8988T (cell line): ENCODE measurements at regions not wholly inside any gene's neighbourhood (a gene's known extent, or its start where the extent isn't known, plus 50 kb on each side); places are given as distances from the start of the nearest gene placed in this dataset.

ENCODE experiments used
- DNase-seq: peaks from one replicate; pipeline ENCODE4 v3.0.0; 2011

DNA sequence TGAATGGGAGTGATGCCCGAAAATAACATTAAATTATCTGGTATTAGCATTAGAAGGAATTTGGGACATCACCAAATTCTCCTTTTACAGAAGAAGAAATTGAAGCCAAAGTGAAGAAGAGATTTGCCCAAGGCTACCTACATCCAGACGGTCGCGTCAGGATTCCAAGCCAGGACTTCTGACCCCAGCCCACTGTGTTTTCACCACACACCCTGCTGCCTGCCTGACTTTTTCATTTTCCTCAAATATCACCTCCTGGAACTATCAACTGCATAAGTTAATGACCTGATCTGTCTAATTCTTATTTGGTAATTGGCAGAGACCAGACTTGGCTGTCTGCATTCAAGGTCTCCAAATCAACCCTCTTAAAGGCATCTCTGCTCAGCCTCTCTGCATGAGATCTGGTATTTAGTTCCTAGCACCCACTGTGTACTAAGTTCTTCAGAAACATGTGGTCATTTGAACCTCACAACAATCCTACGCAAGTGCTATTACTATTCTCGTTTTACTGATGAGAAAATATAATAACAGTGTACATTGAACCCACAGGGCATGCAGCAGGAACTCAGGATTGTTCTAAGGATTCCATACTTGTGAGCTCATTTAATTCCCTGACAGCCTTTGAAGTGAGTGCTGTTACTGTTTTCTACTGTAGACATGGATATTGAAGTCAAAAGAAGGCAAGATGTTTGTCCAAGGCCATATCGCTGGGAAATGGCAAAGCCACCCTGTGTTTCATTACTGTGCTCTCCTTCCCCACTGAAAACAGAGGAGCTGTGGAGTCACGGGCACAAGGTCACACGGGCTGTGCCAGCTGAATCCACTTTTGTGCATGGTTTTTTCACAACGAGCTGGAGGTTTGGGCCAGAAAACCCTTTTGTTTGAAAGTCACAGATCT is 195.2 kb upstream of the C1QTNF7 start:
- no peak for DNase-seq

DNA sequence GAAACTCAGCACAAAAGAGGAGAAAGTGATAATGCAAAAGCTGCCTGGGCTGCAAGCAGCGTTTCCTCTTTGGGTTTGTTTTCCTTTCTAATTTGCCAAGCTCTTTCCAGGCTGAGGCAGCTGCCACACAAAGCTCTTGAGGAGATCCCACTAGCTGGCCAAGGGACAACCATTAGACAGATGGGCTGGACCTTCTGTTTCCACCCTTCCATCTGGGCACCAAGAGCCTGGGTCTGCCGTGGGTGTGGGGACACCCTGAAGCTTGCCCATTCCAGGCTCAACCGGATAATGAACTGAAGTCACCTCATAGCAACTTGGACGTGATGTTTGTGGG is 194.6 kb upstream of the C1QTNF7 start:
- DNase-seq, result no peak

DNA sequence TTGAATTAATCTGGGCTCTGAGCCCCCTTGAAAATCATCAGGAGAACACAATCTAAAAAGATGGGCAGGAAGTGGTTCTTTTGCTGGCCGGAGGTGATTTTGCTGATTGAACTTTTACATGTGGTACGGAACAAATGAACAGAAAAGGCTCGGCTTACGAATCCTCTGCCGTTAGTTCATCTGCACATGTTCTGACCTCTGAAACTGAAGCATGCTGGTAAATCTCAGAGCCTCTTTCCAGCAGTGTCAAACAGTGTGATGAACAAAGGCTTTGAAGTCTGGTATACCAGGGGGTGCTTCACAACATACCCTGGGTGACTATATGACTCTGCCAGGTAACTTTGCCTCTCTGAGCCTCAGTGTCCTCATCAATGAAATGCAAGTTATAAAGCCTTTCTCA is 194.2 kb upstream of the C1QTNF7 start:
- DNase-seq, result no peak

DNA sequence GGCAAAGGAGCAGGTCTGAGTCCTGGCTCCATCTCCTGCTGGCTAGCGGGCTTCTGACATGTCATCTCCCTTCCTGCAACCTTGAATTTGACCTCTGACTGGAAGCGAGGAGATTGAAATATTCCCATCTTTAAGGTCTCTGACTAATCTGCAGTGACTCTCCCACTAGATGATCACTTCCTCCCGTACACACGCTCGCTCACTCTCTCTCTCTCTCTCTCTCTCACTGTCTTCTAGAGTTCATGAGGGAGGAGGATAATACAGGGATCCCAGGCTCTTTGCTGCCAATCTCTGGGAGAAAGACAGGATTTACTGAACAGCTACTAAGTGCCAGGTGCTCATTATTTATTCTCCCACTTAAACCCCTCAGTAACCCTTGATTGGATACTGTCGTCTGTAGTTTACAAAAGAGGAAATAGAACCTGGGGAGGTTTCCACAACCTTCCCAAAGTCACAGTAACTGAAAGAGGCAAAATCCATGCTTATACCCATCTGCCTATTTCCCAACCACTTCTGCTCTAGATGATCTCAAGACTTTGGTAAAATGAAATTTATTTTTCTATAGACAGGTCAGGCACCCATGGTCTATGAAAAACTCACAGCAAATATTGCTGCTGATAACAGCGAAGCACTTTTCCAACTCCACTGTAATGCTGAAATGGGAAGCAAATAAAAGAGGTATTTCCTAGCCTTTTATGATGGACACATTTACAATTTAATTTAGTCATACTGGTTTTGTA is 193.5 kb upstream of the C1QTNF7 start:
- no peak for DNase-seq

DNA sequence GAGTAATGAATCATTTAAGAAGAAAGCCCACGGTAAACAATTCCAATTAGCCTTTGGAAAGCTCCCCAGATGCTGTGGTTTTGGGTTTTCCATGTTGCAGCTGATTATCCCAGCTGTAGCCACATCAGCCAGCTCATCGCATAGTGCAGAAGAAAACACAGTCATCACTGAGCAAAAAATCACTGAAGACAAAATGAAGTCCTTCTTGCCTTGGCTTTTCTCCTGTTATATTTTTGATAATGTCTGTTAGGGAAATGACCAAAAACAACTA is 193.0 kb upstream of the C1QTNF7 start:
- no peak for DNase-seq

DNA sequence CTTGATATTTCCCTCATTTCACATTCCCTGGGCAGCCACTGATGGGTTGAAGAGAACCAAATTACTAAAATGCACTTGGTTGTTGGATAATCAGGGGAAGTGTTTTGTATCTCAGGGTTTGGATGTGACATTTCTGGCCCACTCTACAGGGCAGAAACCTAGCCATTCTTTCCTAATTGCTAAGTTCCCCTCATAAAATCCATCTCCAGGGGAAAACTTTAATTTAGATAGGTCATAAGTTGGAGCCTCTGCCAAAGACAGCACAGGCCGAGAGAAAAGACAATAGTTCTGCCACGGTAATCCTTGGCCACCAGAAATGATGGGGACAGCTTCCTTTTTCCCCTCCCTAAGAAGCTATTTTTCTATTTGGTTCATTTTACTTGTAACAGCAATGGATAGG is 192.7 kb upstream of the C1QTNF7 start:
- no peak for DNase-seq

DNA sequence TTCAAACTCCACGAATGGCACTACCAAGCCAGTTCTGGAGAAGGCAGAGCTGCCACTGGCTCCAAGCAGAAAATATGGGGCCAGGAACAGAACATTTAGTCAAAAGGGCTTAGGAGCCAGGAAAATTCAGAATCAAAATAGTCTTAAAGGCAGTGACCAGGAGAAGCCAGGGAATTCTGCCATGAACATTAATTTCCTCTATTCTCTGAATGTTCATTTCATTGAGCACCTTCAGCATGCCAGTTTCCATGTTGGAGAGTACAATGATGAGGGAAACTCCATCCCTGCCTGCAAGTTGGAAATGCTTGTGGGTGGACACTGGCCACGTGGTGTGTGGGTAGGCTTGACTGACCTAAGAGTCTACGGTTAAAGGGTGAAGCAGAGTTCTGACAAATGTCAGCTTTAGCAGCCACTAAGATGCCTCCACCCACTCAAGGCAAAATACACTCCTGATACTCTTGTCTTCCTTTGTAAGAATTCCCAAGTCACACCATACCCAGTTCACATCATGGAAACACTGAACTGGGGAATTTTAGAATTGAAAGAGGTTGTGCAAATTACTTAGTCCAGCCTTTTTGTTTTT is 190.1 kb upstream of the C1QTNF7 start:
- no peak for DNase-seq

DNA sequence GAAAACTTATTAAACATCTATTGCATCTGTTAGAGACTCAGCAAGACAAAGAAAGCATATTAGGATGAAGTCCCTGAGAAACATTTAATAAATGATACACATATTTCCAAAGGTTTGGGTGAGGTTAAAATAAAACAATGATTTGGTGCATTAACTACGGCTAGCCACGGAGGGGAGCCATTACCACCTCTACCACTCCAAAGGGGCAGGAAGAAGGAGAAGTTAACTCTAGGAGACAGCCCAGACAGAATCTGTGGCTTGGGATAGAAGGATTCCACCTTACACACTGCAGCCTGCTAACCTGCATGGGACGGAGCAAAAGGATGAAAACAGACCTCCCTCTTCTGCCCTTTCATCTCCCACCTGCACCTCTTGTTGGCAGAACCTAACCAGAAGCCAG is 189.1 kb upstream of the C1QTNF7 start:
- DNase-seq, result peak; percentile 37

DNA sequence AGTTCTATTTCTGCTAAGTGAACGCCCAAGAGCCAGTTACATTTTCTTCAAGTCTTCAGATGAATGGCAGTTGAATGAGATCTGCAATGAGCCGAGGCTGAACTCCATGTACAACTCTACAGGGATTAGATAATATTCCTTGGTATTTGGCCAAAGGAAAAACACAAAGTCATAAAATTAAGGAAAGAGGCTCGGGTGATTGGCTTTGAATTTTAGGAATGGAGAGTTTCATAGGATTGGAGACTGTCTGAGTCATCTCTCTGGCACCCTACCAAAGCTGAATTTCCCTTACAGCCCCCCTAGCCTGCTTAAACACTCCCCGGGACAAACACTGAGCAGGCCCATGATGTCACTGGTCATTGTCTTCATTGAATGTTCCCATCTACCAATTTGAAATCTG is 188.0 kb upstream of the C1QTNF7 start:
- no peak for DNase-seq

DNA sequence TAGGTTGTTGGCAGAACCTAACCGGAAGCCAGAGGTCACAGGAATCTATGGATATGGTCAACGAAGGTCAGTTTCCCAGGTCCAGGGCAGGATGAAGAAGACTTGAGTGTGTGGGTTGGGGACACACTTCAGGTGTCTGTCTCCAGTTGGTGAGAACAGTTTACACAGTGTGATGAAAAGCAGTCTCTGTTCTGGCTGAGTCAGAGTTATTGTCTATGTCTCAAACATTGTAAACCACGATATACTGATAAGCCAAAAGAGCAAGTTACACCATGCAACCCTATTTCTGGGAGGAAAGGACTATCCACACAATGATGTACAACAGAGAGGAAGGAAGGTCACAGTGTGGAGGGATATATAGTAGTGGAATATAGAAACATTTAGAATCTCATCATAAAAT is 187.1 kb upstream of the C1QTNF7 start:
- no peak for DNase-seq

DNA sequence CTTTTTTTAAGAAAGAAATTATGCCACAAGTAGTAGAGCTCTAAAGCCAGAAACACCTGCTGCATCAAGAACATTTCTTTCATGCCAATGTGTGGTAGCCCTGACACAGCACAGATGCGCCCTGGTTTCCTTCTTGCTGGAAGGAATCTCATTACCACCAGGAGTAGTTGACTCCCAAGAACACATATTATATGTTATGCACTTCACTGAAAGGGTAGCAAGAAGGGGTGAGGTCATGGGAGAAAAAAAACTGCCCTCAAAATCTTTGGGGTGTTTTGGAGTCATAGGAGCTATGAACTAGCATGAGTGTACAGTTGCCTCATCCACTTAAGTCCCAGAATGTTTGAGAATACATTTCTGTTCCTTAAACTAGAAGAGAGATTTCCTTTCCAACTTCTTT is 185.8 kb upstream of the C1QTNF7 start:
- DNase-seq, result no peak

DNA sequence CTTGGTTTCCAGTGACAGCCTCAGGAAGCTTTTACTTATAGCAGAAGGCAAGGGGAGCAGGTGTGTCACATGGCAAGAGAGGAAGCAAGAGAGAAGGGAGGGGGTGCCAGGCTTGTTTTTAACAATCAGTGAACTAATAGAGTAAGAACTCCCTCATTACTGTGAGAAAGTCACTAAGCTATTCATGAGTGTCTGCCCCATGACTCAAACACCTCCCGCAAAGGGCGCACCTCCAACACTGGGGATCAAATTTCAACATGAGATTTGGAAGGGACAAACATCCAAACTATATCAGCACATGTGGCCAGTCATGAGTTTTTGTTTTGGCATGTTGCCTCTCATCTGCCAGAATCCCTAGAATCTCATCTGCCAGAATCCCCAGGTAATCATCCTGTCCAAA is 183.5 kb upstream of the C1QTNF7 start:
- no peak for DNase-seq

DNA sequence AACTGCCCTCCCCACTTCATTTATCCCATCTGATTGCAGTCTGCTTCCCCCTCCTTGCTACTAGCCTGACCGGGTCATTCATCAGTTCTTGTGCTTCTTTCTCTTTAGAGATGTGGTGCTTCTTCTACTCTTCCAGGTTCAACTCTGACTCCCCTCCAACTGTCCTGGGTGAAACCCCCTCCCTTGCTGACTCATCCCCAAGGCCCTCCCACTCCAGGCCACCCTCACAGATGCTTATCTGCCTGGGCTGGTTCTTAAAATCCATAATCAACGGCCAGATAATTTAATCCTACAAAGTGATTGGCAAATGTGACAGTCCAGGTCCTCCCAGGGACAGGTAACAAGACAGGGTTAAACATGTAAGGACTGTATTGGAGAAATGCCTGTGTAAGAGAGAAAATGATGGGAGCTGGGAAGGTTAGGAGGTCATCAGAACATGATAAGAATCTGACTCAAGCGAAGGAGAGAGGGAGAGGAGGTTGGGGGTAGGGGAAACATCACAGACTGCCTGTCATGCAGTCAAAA is 182.8 kb upstream of the C1QTNF7 start:
- DNase-seq, result no peak

DNA sequence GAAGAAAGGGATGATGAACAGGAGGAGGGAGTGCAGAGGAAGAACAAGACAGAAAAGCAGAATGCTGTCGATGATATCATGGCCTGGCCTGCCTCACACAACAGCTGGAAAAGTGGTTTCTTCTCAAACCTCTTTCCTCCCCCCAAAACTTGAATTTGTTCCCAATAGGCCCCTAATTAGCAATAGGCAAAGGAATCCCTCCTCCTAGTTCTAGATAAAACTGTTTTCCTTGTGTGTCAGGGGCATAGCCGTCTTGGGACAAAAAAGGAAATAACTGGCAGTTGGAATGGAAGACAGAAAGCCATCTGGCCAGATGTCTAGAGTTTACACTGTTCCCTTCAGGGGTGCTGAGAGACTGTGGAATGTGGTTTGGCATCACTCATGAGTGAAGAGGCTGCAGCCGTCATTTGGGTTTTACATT is 177.8 kb upstream of the C1QTNF7 start:
- DNase-seq, result no peak

DNA sequence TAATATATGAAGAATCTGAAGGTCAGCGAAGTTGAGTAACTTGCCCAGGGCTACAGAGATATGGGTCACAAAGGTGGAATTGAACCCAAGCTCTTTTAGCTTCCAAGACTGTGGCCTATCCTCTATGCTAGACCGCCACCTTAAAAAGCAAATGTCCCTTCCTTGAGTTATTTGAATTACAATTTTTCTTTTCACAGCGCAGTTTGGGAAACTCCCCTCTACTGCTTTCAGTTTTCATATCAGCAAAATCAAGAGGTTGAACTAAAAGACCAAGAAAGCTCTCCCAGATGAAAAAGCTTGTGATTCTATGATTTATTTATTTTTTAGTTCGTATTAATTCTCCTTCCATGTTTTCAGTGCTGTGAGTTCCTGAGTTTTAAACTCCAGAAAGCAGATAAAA is 174.5 kb upstream of the C1QTNF7 start:
- no peak for DNase-seq

DNA sequence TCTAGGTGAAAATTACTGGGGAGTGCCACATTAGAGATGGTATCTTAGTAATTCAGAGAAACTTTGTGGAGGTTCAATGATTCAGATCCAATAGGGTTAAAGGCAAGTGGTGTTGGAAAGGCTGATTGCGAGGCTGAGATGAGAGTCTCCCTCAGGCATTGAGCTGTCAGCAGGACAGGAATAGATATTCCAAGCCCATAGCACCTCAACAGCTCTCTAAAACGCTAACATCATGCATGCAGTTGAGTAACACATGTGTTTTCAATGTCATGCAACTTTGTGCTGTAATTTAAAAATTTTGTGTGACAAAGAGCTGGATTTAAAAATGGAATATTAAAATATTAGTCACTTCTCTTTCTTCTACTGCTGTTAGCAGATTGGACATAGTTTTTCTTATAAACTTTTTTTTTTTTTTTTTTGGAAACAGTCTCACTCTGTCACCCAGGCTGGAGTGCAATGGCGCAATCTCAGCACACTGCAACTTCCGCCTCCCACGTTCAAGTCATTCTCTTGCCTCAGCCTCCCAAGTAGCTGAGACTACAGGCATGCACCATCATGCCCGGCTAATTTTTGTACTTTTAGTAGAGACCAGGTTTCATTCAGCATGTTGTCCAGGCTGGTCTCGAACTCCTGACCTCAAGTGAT is 173.5 kb upstream of the C1QTNF7 start:
- no peak for DNase-seq

DNA sequence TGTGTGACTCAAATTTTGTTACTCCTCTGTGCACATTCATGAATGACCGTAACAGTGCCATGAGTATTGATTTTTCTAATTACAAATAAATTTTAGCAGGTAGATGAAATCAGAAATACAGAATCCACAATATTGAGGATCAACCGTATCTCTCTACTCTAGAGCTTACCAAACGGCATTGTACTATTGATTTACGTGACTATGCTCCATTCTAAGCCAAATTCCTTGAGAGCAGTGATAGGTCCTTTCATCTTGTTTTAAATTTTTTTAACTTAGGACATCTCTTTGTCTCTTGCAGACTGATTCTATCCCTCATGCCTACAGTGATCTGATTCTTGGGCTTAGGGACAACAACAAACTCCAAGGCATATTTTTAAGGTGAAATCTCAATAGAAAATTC is 172.3 kb upstream of the C1QTNF7 start:
- DNase-seq, result no peak

DNA sequence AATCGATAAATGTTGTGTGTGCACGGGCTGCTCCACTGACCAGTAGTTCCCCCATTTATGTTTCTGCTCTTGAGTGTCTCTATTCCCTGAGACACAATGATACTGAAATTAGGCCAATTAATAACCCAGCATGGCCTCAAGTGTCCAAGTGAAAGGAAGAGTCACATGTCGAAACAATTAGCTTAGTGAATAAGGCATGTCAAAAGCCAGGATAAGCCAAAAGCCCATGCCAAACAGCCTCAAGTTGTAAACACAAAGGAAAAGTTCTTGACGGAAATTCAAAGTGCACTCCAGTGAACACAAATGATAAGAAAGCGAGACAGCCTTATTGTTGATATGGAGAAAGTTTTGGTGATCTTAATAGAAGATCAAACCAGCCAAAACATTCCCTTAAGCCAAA is 167.1 kb upstream of the C1QTNF7 start:
- DNase-seq, result no peak

DNA sequence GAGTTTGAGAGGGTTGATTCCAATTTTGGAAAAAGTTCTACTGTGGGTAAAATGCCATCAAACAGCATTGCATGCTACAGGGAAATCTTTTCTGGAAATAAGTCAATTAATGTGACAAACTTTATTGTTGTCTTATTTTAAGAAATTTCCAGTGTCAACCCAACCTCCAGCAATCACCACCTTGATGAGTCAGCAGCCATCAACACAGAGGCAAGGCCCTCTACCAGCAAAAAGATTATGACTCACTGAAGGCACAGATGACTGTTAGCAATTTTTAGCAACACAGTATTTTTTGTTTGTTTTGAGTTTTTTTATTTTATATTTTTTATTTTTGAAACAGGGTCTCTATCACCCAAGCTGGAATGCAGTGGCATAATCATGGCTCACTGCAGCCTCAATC is 165.4 kb upstream of the C1QTNF7 start:
- DNase-seq, result no peak

DNA sequence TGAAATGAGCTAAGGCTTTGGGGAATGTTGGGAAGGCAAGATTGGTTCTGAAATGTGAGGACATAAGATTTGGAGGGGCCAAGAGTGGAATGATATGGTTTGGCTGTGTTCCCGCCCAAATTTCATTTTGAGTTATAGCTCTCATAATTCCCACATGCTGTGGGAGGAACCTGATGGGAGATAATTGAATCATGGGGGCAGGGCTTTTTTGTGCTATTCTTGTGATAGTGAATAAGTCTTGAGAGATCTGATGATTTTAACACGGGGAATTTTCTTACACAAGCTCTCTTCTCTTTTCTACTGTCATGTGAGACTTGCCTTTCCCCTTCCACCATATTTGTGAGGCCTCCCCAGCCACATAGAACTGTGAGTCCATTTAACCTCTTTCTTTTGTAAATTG is 157.6 kb upstream of the C1QTNF7 start:
- DNase-seq, result no peak

DNA sequence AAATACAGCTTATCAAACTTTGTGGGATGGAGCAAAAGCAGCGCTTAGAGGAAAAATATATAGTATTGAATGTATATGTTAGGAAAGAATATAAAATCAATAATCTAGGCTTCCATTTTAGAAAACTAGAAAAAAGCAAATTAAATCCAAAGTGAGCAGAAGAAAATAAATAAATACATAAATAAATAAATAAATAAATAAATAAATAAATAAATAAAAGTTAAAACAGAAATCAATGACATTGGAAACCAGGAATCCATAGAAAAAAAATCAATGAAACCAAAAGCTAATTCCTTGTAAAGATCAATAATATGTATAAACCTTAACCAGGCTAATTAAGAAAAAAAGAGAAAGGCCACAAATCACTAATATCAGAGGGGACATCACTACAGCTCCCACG is 141.8 kb upstream of the C1QTNF7 start:
- DNase-seq, result no peak

DNA sequence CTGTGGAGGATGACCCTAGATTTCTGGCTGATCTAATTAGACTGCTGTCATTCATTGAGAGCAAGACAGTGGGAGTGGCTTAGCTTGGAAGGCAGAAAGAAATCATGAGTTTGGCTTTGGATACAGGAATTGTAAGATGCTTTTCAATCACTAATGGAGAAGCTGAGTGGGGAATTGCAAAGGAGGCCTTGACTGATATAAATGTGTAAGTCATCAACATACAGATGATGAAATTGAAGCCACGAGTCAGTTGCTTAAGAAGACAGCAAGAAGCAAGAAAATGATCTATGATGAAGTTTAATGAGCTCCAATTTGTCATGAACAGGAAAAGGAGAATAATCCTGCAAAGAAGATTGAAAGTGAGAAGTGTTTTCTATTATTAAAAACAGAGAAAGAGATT is 136.7 kb upstream of the C1QTNF7 start:
- DNase-seq, result no peak

DNA sequence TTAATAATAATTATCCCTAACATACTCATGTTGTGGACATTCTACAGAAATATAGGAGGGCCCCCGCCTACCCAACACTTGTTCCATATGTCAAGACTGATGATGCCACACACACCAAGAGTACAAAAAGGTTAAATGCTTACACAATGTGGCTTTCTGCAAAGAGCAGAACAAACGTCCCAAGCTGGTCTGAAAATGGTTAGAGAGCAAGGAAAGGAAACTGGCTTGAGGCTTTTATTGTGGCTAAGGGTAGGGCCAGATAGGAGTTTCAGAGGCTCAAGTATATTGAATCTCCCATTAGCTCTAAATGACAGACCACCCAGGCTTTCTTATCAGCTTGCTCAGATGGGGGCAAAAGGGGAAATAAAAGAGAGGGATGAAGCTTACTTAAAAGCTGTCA is 134.1 kb upstream of the C1QTNF7 start:
- no peak for DNase-seq

DNA sequence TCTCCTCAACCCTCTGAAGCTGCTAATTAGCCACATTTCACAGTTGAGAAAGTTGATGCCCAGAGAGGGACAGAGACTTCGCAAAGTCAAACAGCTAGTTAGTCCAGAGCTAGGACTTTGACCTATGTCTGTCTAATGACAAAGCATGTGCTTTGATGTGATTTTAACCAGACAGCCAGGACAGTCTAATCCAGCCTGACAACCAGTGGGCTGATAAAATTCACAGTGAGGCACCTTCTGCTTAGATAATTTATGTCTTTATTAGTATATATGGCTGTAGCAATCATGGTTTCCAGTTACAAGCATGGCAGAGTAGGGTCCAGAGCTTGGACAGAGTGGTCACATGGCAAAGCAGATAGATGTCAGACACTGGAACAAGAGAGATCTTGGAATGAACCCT is 133.6 kb upstream of the C1QTNF7 start:
- no peak for DNase-seq
